Germinal center (tissue), 1 donor: ENCODE measurements at regions not wholly inside any gene's neighbourhood (a gene's known extent, or its start where the extent isn't known, plus 50 kb on each side); places are given as distances from the start of the nearest gene placed in this dataset.
"Not testable (repeated sequence)": the region's sequence is repeated elsewhere in the genome, so short reads cannot be mapped to it uniquely, and the experiment has no call there.

Source experiments
- DNase-seq: peaks from one replicate; pipeline ENCODE4 v3.0.0; 2012; ENCODE audit warnings: mixed read lengths, low spot score

DNA sequence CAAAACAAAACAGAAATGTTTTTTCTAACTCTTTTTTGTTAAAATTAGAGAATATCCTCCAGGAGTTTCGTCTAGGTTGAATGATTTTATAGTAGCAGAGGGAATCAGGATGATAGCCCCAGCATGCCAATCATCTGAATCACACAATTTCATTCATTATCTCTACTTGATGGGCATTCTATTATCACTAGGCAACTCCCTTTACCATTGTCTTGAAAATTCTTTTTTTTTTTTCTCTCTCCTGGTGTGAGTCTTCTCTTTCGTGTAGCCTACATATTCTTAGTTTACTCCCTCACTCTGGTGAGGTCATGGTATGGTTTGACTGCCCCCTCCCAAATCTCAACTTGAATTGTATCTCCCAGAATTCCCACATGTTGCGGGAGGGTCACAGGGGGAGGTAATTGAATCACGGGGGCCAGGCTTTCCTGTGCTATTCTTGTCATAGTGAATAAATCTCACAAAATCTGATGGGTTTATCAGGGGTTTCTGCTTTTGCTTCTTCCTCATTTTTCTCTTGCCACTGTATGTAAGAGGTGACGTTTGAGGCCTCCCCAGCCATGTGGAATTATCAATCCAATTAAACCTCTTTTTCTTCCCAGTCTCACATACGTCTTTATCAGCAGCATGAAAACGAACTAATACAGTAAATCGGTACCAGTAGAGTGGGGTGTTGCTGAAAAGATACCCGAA is 105.0 kb downstream of the OTUD1 start:
- no peak for DNase-seq

GRCh38 chr10:23545866-23546265 is 107.0 kb downstream of the OTUD1 start:
- DNase-seq: not testable (repeated sequence)

- no peak for DNase-seq
Measured at GRCh38 chr10:23556727-23557440, 118.0 kb downstream of the OTUD1 start.

DNA sequence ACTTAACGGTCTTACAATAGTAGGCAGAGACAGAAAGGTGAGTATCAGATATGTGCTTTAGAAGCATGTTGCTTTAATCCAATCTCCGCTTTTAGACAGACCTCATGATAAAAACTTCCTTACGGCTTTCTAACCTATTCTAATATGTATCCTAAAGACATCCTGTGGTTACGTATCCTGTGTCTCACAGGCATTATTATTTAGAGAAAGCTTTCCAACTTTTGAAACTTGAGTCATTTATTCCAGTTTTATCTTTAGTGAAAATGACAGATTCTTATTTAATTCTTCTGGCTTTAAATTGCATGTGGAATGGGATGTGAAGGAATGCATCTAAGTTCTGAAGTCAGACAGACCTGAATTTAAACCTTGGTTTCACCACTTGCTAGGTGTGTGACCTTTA is 118.9 kb downstream of the OTUD1 start:
- DNase-seq: no peak

DNA sequence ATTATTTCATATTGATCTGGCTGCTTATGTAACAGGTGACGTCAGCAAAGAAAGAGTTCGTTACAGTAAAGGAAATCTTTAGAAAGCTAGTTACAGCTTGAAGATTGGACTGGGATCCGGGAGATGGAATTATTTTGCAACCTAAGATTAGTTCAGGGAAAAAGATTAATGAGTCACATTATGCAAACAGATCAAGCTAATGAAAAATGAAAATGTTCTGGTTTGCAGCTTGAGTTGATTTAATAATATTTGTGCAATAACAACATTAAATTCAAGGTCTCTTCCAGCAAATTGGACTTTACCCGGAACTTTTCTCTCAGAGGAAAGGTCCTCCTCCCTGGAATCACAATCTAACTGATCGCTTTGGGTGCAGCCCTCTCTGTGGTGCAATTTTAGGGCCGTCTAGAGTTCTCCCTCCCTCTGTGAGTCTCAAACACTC is 119.5 kb downstream of the OTUD1 start:
- DNase-seq: no peak

GRCh38 chr10:23568996-23569395 is 130.1 kb downstream of the OTUD1 start:
- DNase-seq: no peak

GRCh38 chr10:23571884-23572283 is 133.0 kb downstream of the OTUD1 start:
- no peak for DNase-seq

GRCh38 chr10:23581906-23582450 is 143.1 kb downstream of the OTUD1 start:
- no peak for DNase-seq

- no peak for DNase-seq
Measured at GRCh38 chr10:23584396-23584795, 145.5 kb downstream of the OTUD1 start.

- DNase-seq: no peak
Measured at GRCh38 chr10:23585186-23585585, 146.3 kb downstream of the OTUD1 start.

- DNase-seq: no peak
Measured at GRCh38 chr10:23585666-23586065, 146.8 kb downstream of the OTUD1 start.

- not testable (repeated sequence) for DNase-seq
Measured at GRCh38 chr10:23595278-23595677, 156.4 kb downstream of the OTUD1 start.

GRCh38 chr10:23604613-23605012 is 165.7 kb downstream of the OTUD1 start:
- no peak for DNase-seq

DNA sequence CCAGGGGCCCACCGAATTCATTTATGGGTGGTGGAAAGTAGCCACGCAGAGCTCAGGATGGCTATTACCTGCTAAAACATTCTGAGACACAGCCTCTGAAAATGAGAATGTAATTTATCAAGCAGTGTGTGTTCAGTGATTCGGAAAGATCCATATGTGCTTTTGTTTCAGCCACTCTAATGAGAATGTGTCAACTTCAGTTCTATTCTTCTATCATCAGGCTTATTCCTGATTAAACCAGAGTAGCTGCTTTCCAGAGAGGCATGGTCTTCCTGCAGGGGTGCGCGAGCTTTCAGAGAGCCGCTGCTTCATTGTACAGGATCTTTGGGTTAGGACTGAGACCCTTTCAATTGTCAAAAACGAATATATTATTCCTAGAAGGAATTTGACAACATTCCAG is 167.6 kb downstream of the OTUD1 start:
- DNase-seq: no peak

GRCh38 chr10:23608926-23609325 is 170.1 kb downstream of the OTUD1 start:
- DNase-seq: no peak

DNA sequence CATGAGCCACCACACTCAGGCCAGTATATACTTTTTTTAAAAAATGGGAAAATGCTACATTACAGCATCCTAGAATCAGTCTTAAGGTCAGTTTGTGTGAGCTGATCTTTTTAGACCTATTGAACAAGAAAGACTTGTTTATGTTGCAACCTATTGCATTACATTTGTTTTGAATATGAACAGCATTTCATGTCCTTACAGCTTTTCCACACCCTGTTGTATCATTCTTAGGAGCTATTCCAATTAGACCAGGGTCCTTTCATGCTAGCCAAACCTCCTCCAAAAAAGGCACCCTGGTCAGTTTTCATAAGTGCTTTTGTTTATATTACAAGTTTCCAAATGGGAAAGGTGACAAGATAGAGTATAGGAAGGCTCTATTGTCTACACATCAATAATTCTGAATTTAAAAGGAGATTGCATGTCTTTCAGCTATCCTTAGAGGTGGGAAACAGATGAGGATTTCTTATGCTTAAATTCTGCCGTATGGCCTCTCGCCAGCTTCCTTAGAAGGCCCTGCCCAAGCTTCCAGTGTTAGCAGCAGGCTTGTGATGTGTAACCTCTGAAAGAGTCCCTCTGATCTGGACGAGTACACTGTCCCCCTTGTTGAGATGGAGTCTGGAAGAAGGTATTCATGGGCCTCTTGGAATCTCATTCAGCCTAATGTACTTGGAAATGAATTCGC is 171.9 kb downstream of the OTUD1 start:
- DNase-seq: no peak

GRCh38 chr10:23611308-23612029 is 172.6 kb downstream of the OTUD1 start:
- DNase-seq: no peak

DNA sequence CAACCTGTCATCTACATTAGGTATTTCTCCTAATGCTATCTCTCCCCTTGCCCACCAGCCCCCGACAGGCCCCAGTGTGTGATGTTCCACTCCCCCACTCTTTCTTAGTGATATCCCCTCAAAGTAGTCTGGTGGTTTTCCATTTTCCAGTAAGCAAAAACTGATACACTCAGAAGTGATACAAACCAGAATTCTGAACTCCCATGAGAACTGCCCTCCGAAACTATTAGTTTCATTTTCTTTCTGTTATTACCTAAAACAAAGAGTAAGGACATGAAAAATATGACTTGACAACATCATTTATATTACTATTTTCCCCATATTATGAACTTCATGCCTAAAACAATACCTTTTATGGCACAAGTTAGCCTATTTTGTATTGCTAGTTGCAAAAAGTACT is 175.0 kb downstream of the OTUD1 start:
- no peak for DNase-seq

- DNase-seq: no peak
Measured at GRCh38 chr10:23614483-23614882, 175.6 kb downstream of the OTUD1 start.

GRCh38 chr10:23630376-23630775 is 191.5 kb downstream of the OTUD1 start:
- DNase-seq: no peak

GRCh38 chr10:23630885-23631284 is 192.0 kb downstream of the OTUD1 start:
- DNase-seq: no peak

DNA sequence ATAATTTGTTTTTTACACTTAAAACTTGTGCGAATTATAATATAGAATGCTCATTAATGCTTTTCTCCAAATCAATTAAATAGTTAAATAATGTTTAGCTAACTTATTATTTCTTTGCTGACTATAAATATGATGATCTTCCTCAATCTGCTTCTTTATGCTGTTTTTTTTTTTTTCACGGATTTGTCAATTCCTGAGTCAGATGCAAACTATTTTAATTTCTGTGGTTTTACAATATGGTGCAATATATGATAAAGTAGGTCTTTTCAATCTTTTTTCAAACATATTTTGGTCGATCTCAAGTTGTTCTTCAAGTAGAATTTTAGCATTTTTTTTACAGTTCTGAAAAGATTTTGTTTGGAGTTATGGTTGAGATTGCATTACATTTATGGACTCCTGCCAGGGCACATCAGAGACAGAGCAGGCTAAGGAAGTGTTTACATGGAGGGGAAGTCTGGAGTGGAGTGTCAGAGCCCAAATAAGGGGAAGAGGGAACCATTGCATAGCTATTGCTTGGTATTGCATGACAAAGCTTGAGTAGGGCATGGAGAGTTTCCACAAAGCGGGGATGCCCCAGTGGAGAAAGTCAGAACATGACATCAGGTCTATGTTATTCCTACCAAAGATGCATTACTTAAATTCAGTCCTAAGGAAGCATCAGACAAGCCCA is 204.4 kb downstream of the OTUD1 start:
- no peak for DNase-seq
